ENCODE measurements at regions not wholly inside any gene's neighbourhood (a gene's known extent, or its start where the extent isn't known, plus 50 kb on each side); places are given as distances from the start of the nearest gene placed in this dataset.
"Not testable (repeated sequence)": the region's sequence is repeated elsewhere in the genome, so short reads cannot be mapped to it uniquely, and the experiment has no call there.

DNA sequence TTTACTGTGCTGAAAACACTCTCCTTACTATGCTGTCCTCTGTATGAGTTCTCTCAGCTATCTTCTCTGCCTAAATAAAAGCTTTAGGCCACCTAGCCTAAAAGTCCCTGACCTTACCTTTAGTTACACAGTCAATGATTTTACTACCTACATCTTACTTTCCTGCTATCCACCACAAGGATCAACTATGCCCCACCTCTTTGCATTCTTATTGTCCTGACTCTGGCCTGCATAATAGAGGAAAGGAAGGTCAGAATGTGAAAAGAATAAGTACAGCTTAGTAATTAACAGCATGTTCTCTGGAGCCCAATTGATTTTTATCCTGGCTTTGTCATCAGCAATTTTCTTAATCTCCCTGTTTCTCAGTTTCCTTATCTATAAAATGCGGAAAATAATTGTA lies 1257.8 kb downstream of the RPA4 start:
- no CpG with 5 or more reads among the region's 1 CpG for WGBS, 2 experiments (ENCODE audit: insufficient coverage in 2 of 2)
- Histone ChIP-seq H3K9me3 (ENCODE audit: control insufficient read depth, low read length) (no peaks in the 10 kb centered on the region), H3K27ac (ENCODE audit: low read depth, low read length, severe bottlenecking) (no peak overlapping the region), H3K36me3 (ENCODE audit: control insufficient read depth, insufficient read depth, low read length) (no peaks in the 10 kb centered on the region), H3K4me1 (ENCODE audit: control insufficient read depth, insufficient read depth, low read length, poor library complexity, severe bottlenecking) (no peaks in the 10 kb centered on the region), H3K4me3 (ENCODE audit: extremely low read depth, insufficient read depth, low read length, poor library complexity, severe bottlenecking) (no peak overlapping the region)

DNA sequence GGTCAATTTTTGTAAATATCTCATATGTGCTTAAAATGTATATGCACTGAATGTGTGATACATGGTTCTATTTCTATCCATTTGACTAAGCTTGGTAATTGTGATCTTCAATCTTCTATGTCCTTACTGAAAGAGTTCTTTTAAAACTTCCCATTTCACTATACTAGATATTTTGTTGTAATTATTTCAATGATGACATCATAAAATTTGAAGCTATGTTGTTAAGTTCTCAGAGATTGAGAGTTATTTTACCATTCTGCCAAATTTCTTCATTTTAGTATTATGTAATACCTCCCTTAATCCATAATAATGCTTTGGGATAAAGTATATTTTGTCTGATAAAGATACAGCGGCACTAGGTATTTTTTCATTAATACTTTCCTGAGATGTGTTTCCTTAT lies 1307.3 kb downstream of the RPA4 start:
- H3K36me3 ChIP-seq (ENCODE audit: control insufficient read depth, insufficient read depth, low read length) = no peaks in the 10 kb centered on the region
- H3K9me3 ChIP-seq (ENCODE audit: control insufficient read depth, low read length) = no peaks in the 10 kb centered on the region
- no CpG with 5 or more reads among the region's 1 CpG for WGBS, 2 experiments (ENCODE audit: insufficient coverage in 2 of 2)
- no peak overlapping the region for H3K4me3 ChIP-seq (ENCODE audit: extremely low read depth, insufficient read depth, low read length, poor library complexity, severe bottlenecking)
- H3K4me1 ChIP-seq (ENCODE audit: control insufficient read depth, insufficient read depth, low read length, poor library complexity, severe bottlenecking) = no peaks in the 10 kb centered on the region
- no peak overlapping the region for H3K27ac ChIP-seq (ENCODE audit: low read depth, low read length, severe bottlenecking)

DNA sequence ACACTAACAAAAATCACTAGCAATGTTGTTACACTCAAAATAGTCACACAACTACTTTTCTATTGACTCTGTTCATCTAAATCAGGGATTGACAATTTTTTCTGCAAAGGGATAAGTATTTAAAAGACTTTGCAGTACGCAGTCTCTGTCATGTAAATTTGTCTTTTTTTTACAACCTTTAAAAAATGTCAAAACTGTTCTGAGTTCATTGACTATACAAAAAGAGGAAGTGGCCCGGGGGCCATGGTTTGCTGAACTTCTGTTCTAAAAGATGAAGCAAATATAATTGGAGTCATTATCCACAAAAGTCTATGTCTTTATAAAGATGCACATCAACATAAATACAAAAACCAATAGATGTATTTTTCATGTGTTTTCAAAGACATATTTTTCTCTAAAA lies 1310.3 kb downstream of the RPA4 start:
- Histone ChIP-seq H3K9me3 (ENCODE audit: control insufficient read depth, low read length) (no peaks in the 10 kb centered on the region), H3K4me1 (ENCODE audit: control insufficient read depth, insufficient read depth, low read length, poor library complexity, severe bottlenecking) (no peaks in the 10 kb centered on the region), H3K36me3 (ENCODE audit: control insufficient read depth, insufficient read depth, low read length) (no peaks in the 10 kb centered on the region), H3K4me3 (ENCODE audit: extremely low read depth, insufficient read depth, low read length, poor library complexity, severe bottlenecking) (no peak overlapping the region), H3K27ac (ENCODE audit: low read depth, low read length, severe bottlenecking) (no peak overlapping the region)
- WGBS, 2 experiments (ENCODE audit: insufficient coverage in 2 of 2) = no CpG with 5 or more reads among the region's 2 CpGs

DNA sequence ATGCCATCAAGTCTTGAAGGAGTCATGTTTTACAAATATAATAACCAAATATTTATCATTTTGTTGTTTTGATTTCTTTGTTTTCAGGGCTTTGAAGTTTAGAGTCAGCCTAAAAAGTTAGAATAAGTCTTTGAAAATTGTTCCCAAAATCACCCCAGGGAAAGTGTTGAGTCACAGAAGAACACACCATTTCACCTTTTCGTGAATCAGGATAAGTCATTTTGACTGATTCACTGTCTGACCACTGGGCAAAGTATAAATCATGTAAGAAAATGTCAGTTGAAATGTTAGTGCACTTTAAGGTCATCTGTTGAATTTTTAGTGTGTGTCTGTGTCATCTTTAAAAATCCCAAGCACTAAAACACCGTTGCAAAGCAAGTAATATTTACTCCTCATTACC lies 1320.1 kb downstream of the RPA4 start:
- H3K36me3 ChIP-seq (ENCODE audit: control insufficient read depth, insufficient read depth, low read length) = no peaks in the 10 kb centered on the region
- no peaks in the 10 kb centered on the region for H3K4me1 ChIP-seq (ENCODE audit: control insufficient read depth, insufficient read depth, low read length, poor library complexity, severe bottlenecking)
- H3K9me3 ChIP-seq (ENCODE audit: control insufficient read depth, low read length) = no peaks in the 10 kb centered on the region
- H3K4me3 ChIP-seq (ENCODE audit: extremely low read depth, insufficient read depth, low read length, poor library complexity, severe bottlenecking) = no peak overlapping the region
- WGBS, 2 experiments (ENCODE audit: insufficient coverage in 2 of 2) = no CpG with 5 or more reads among the region's 2 CpGs
- no peak overlapping the region for H3K27ac ChIP-seq (ENCODE audit: low read depth, low read length, severe bottlenecking)

DNA sequence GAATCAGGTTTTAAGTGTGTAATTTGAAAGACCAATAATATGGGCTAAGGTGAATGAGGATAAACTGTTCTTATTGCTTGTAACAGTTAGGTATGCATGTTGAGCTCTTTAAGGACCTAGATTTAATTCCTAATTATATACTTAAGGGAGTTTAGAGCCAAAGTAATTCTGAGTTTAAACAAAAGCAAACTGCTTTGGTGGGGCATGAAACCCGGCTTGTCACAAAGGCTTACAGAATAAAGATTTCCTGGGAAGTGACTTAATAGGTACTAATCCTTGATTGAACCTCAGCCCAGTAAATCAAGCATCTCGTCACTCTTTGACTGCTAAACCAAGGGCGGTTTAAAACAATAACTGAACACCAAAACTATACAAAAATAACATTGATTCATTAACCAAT lies 1324.2 kb downstream of the RPA4 start:
- H3K27ac ChIP-seq (ENCODE audit: low read depth, low read length, severe bottlenecking) = no peak overlapping the region
- H3K36me3 ChIP-seq (ENCODE audit: control insufficient read depth, insufficient read depth, low read length) = no peaks in the 10 kb centered on the region
- no peaks in the 10 kb centered on the region for H3K9me3 ChIP-seq (ENCODE audit: control insufficient read depth, low read length)
- WGBS, 2 experiments (ENCODE audit: insufficient coverage in 2 of 2) = no CpG with 5 or more reads among the region's 3 CpGs
- no peaks in the 10 kb centered on the region for H3K4me1 ChIP-seq (ENCODE audit: control insufficient read depth, insufficient read depth, low read length, poor library complexity, severe bottlenecking)
- no peak overlapping the region for H3K4me3 ChIP-seq (ENCODE audit: extremely low read depth, insufficient read depth, low read length, poor library complexity, severe bottlenecking)

DNA sequence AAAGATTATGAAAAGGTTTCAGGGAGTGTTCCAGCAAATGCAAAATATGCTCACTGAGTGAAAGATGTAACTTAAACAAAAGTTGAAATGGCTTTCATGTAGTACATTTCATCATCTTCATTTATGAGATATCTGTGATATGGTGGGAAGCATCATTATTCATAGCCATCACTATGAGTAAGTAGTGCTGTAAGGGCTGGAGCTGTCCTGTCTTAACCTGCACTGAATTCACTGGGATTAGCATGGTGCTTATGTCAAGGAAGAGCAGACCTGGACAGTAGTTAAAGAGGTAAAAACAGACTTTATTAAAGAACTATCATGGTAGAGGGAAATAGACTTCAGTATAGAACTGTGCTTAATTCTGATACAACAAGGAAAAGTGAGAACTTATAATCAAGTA lies 1347.3 kb downstream of the RPA4 start:
- Histone ChIP-seq H3K4me3 (ENCODE audit: extremely low read depth, insufficient read depth, low read length, poor library complexity, severe bottlenecking) (no peak overlapping the region), H3K4me1 (ENCODE audit: control insufficient read depth, insufficient read depth, low read length, poor library complexity, severe bottlenecking) (no peaks in the 10 kb centered on the region), H3K27ac (ENCODE audit: low read depth, low read length, severe bottlenecking) (no peak overlapping the region), H3K36me3 (ENCODE audit: control insufficient read depth, insufficient read depth, low read length) (no peaks in the 10 kb centered on the region), H3K9me3 (ENCODE audit: control insufficient read depth, low read length) (no peaks in the 10 kb centered on the region)

DNA sequence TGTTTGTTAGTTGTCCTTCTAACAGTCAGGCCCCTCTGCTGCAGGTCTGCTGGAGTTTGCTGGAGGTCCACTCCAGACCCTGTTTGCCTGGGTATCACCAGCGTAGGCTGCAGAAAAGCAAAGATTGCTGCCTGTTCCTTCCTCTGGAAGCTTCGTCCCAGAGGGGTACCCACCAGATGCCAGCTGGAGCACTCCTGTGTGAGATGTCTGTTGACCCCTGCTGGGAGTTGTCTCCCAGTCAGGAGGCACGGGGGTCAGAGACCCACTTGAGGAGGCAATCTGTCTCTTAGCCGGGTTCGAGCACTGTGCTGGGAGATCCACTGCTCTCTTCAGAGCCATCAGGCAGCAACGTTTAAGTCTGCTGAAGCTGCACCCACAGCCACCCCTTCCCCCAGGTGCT lies 1356.4 kb downstream of the RPA4 start:
- not testable (repeated sequence) for H3K4me1 ChIP-seq (ENCODE audit: control insufficient read depth, insufficient read depth, low read length, poor library complexity, severe bottlenecking); H3K9me3 ChIP-seq (ENCODE audit: control insufficient read depth, low read length); H3K36me3 ChIP-seq (ENCODE audit: control insufficient read depth, insufficient read depth, low read length); H3K27ac ChIP-seq (ENCODE audit: low read depth, low read length, severe bottlenecking); H3K4me3 ChIP-seq (ENCODE audit: extremely low read depth, insufficient read depth, low read length, poor library complexity, severe bottlenecking)
- 86 to 88% methylated on average over 1 to 3 of the region's 6 CpGs for WGBS, 2 experiments (ENCODE audit: insufficient coverage in 2 of 2)

DNA sequence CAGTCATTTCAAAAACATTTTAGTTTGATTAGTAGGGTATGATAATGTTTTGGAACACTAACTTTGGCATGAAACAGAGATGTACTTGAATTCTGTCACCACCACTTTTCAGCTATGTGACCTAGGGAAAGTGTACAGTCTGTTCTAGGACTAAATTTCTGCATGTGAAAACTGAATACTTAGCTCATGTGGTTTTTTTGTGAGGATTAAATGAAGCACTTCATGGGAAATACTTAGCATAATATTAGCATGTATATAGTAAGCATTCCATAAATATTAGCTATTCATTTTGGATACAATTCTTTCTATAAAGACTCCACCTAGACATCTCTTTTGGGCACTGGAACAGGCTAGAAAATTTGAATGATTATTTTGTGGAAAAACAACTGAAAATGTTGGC lies 1379.4 kb downstream of the RPA4 start:
- no peaks in the 10 kb centered on the region for H3K36me3 ChIP-seq (ENCODE audit: control insufficient read depth, insufficient read depth, low read length)

DNA sequence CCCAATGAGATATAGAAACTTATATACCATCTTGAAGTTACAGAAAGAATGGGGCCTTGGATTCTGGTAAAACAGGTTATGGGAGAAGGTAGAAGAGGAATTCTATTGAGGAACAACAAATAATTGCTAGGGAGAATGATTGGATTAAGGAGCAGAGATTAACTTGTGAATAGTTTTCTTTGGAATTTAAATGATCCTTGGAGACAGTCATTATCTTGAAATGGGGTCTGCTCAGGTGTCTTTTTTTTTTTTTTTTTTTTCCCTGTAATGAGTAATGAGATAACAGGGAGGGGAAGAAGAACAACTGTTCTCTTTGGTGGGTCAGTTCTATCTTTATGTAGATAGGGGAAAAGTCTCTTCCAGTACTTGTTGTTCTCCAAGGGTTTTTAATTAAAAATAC lies 1406.0 kb downstream of the RPA4 start:
- Histone ChIP-seq H3K4me3 (ENCODE audit: extremely low read depth, insufficient read depth, low read length, poor library complexity, severe bottlenecking) (no peak overlapping the region), H3K36me3 (ENCODE audit: control insufficient read depth, insufficient read depth, low read length) (no peaks in the 10 kb centered on the region), H3K27ac (ENCODE audit: low read depth, low read length, severe bottlenecking) (no peak overlapping the region), H3K9me3 (ENCODE audit: control insufficient read depth, low read length) (no peaks in the 10 kb centered on the region), H3K4me1 (ENCODE audit: control insufficient read depth, insufficient read depth, low read length, poor library complexity, severe bottlenecking) (no peaks in the 10 kb centered on the region)

More for the DNA sequence above, 1379.4 kb downstream of the RPA4 start:
- no peaks in the 10 kb centered on the region for H3K4me1 ChIP-seq (ENCODE audit: control insufficient read depth, insufficient read depth, low read length, poor library complexity, severe bottlenecking)
- H3K27ac ChIP-seq (ENCODE audit: low read depth, low read length, severe bottlenecking) = no peak overlapping the region
- H3K4me3 ChIP-seq (ENCODE audit: extremely low read depth, insufficient read depth, low read length, poor library complexity, severe bottlenecking) = no peak overlapping the region
- no peaks in the 10 kb centered on the region for H3K9me3 ChIP-seq (ENCODE audit: control insufficient read depth, low read length)

DNA sequence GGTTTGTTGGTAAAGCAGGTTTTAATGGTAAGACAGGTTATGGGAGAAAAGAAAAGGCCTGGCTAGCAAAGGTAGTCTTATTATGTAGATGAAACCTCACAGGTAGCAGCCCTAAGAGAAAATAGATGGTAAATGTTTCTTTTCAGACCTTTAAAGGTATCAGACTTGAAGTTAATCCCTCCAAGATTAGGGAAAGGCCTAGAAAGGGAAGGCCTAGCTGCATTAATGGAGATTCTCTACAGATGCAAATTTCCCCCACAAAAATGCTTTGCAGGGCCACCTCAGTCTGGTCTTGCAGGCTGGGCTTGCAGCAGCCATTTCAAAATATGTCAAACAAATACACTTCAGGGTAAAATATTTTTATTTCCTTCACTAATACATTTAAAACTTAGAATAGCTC lies 1410.6 kb downstream of the RPA4 start:
- H3K36me3 ChIP-seq (ENCODE audit: control insufficient read depth, insufficient read depth, low read length) = no peaks in the 10 kb centered on the region
- H3K27ac ChIP-seq (ENCODE audit: low read depth, low read length, severe bottlenecking) = no peak overlapping the region
- H3K4me1 ChIP-seq (ENCODE audit: control insufficient read depth, insufficient read depth, low read length, poor library complexity, severe bottlenecking) = no peaks in the 10 kb centered on the region
- no peaks in the 10 kb centered on the region for H3K9me3 ChIP-seq (ENCODE audit: control insufficient read depth, low read length)
- H3K4me3 ChIP-seq (ENCODE audit: extremely low read depth, insufficient read depth, low read length, poor library complexity, severe bottlenecking) = no peak overlapping the region

DNA sequence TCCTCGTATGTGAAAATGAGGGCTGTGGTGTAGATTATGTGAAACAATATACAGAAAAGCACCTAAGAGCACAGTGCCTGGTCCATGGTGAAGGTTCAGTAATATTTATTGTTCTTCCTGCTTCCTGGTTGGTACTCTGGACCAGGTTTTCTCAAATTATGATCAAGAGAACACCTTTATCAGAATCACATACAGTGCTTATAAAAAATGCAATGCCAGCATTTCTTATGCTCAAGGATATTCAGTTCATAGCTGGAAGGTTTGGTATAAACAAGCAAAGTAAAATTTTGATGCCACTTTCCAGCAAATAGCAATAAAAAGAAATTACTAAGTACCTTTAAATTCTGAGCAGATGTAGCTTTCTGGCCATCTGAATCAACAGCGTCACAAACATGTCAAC lies 1412.4 kb downstream of the RPA4 start:
- Histone ChIP-seq H3K9me3 (ENCODE audit: control insufficient read depth, low read length) (no peaks in the 10 kb centered on the region), H3K4me3 (ENCODE audit: extremely low read depth, insufficient read depth, low read length, poor library complexity, severe bottlenecking) (no peak overlapping the region), H3K4me1 (ENCODE audit: control insufficient read depth, insufficient read depth, low read length, poor library complexity, severe bottlenecking) (no peaks in the 10 kb centered on the region), H3K27ac (ENCODE audit: low read depth, low read length, severe bottlenecking) (no peak overlapping the region), H3K36me3 (ENCODE audit: control insufficient read depth, insufficient read depth, low read length) (no peaks in the 10 kb centered on the region)
- WGBS, 2 experiments (ENCODE audit: insufficient coverage in 2 of 2) = no CpG with 5 or more reads among the region's 2 CpGs

DNA sequence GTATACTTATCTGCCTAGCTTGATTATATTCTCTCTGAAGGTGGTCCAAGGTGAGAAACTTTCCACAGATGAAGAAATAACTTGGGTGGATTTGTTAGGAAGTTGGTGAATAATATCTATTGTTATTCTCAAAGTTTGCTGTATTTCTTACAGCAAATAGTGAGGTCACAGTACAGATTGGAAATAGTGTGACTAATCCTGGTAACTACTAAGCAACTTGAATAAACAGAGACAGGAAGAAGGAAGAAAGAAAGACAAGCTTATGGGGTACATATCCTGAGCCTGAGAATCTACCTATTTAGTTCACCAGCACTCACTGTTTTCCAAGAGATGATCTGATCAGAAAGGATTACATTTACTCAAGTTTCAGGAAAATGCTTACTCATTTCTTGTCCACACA lies 1416.1 kb downstream of the RPA4 start:
- Histone ChIP-seq H3K27ac (ENCODE audit: low read depth, low read length, severe bottlenecking) (no peak overlapping the region), H3K9me3 (ENCODE audit: control insufficient read depth, low read length) (no peaks in the 10 kb centered on the region), H3K4me1 (ENCODE audit: control insufficient read depth, insufficient read depth, low read length, poor library complexity, severe bottlenecking) (no peaks in the 10 kb centered on the region), H3K4me3 (ENCODE audit: extremely low read depth, insufficient read depth, low read length, poor library complexity, severe bottlenecking) (no peak overlapping the region), H3K36me3 (ENCODE audit: control insufficient read depth, insufficient read depth, low read length) (no peaks in the 10 kb centered on the region)

All from mesodermal cell (in vitro differentiated cells).